ENCODE measurements at regions not wholly inside any gene's neighbourhood (a gene's known extent, or its start where the extent isn't known, plus 50 kb on each side); places are given as distances from the start of the nearest gene placed in this dataset.

DNA sequence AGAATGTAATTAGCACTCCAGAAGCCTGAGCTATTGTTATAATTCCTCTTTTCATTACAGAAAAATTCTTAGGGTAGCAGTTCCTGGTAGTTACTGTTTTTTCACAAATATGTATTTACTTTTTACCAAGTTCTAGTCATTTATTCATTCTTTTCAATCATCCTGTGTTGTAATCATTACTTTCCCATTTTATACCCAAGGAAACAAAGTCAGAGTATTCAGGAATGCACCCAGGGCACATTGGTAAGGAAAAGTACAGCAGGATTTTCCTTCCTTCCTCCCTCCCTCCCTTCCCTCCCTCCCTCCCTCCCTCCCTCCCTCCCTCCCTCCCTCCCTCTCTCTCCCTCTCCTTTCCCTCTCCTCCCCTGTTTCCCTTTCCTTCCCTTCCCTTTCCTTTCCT, 115.9 kb upstream of the RBFOX1 start:
- CTCF ChIA-PET: no interaction called here
- Histone ChIP-seq H3K79me2 (ENCODE audit: insufficient read depth, low read length) (no peaks in the 10 kb centered on the region), H3K4me2 (ENCODE audit: low read length) (no peak overlapping the region), H3K4me3 (replicated peaks in 1 of 2; ENCODE audit: low read depth in 1 of 2, low read length in 2 of 2) (no peak overlapping the region), H3K36me3 (ENCODE audit: control insufficient read depth in 1 of 2, insufficient read depth in 2 of 2, low read length in 2 of 2) (no peaks in the 10 kb centered on the region), H3K27me3 (ENCODE audit: insufficient read depth, low read length) (no peaks in the 10 kb centered on the region), H4K20me1 (ENCODE audit: insufficient read depth) (no peaks in the 10 kb centered on the region), H2AFZ (ENCODE audit: low read depth, low read length, poor library complexity, severe bottlenecking) (no peak overlapping the region), H3K9ac (ENCODE audit: low read length) (no peak overlapping the region), H3K9me3 (ENCODE audit: control insufficient read depth in 1 of 2, insufficient read depth in 1 of 2, low read depth in 1 of 2, low read length in 2 of 2) (peaks cover 1 to 20% of the 10 kb centered on the region in 2 experiments; a peak in 2 of 4 replicates), H3K9me2 (ENCODE audit: insufficient read depth) (no peaks in the 10 kb centered on the region), H3K4me1 (ENCODE audit: control insufficient read depth in 1 of 2, insufficient read depth in 2 of 2, low read length in 2 of 2) (no peaks in the 10 kb centered on the region), H3K27ac (ENCODE audit: low read depth, low read length) (no peak overlapping the region)
- RAD21 ChIA-PET (ENCODE audit: low non-redundant PET in 1 of 2, low total read pairs in 2 of 2, uncharacterized antibody in 2 of 2, unreplicated experiment in 2 of 2): no interaction called here
- TF ChIP-seq EZH2 (IDR thresholded peaks at IDR 0.05) (no peak), EGR1 (IDR thresholded peaks at IDR 0.05; ENCODE audit: low read depth) (no peak), FOSL1 (IDR thresholded peaks at IDR 0.05; ENCODE audit: low read depth) (no peak), POLR2AphosphoS5 (IDR thresholded peaks at IDR 0.05; ENCODE audit: low read depth, low read length) (no peak)
- TF ChIP-seq, protein P1, sequence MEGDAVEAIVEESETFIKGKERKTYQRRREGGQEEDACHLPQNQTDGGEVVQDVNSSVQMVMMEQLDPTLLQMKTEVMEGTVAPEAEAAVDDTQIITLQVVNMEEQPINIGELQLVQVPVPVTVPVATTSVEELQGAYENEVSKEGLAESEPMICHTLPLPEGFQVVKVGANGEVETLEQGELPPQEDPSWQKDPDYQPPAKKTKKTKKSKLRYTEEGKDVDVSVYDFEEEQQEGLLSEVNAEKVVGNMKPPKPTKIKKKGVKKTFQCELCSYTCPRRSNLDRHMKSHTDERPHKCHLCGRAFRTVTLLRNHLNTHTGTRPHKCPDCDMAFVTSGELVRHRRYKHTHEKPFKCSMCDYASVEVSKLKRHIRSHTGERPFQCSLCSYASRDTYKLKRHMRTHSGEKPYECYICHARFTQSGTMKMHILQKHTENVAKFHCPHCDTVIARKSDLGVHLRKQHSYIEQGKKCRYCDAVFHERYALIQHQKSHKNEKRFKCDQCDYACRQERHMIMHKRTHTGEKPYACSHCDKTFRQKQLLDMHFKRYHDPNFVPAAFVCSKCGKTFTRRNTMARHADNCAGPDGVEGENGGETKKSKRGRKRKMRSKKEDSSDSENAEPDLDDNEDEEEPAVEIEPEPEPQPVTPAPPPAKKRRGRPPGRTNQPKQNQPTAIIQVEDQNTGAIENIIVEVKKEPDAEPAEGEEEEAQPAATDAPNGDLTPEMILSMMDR (IDR thresholded peaks at IDR 0.05 in 2 of 3, conservative IDR thresholded peaks at IDR 0.05 in 1 of 3; ENCODE audit: borderline replicate concordance in 1 of 3, insufficient read depth in 1 of 3, low read depth in 2 of 3, low read length in 2 of 3): no peak
- TF ChIP-seq, protein P2, sequence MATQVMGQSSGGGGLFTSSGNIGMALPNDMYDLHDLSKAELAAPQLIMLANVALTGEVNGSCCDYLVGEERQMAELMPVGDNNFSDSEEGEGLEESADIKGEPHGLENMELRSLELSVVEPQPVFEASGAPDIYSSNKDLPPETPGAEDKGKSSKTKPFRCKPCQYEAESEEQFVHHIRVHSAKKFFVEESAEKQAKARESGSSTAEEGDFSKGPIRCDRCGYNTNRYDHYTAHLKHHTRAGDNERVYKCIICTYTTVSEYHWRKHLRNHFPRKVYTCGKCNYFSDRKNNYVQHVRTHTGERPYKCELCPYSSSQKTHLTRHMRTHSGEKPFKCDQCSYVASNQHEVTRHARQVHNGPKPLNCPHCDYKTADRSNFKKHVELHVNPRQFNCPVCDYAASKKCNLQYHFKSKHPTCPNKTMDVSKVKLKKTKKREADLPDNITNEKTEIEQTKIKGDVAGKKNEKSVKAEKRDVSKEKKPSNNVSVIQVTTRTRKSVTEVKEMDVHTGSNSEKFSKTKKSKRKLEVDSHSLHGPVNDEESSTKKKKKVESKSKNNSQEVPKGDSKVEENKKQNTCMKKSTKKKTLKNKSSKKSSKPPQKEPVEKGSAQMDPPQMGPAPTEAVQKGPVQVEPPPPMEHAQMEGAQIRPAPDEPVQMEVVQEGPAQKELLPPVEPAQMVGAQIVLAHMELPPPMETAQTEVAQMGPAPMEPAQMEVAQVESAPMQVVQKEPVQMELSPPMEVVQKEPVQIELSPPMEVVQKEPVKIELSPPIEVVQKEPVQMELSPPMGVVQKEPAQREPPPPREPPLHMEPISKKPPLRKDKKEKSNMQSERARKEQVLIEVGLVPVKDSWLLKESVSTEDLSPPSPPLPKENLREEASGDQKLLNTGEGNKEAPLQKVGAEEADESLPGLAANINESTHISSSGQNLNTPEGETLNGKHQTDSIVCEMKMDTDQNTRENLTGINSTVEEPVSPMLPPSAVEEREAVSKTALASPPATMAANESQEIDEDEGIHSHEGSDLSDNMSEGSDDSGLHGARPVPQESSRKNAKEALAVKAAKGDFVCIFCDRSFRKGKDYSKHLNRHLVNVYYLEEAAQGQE (IDR thresholded peaks at IDR 0.05; ENCODE audit: low read depth): no peak
- no TSS peak for BruUV-seq (replicated peaks)
- DNase-seq (ENCODE audit: low read depth, low spot score) (no peak), ATAC-seq (no peak)
- intact Hi-C loops (cut with micrococcal nuclease): no loop called here
- POLR2A ChIA-PET: no interaction called here
